ACC112 (cell line): ENCODE measurements at regions not wholly inside any gene's neighbourhood (a gene's known extent, or its start where the extent isn't known, plus 50 kb on each side); places are given as distances from the start of the nearest gene placed in this dataset.
"Not testable (repeated sequence)": the region's sequence is repeated elsewhere in the genome, so short reads cannot be mapped to it uniquely, and the experiment has no call there.

Experiments used
- H2AFZ ChIP-seq: fragments of 200-600 bp; sonication (generic); one replicate; pipeline ENCODE4 v1.6.0; 2017; ENCODE audit warnings: antibody characterized with exemption, low read length; ENCODE audit not compliant: unreplicated experiment
- H3K27ac ChIP-seq: fragments of 200-600 bp; sonication (generic); 2 replicates; pipeline ENCODE4 v1.5.1; 2014; ENCODE audit warnings: low read depth, mild to moderate bottlenecking, antibody characterized with exemption, low read length, moderate library complexity
- H3K27me3 ChIP-seq: fragments of 200-600 bp; sonication (generic); 2 replicates; pipeline ENCODE4 v1.6.1; 2014; ENCODE audit warnings: mild to moderate bottlenecking, antibody characterized with exemption, low read length, moderate library complexity, mixed read lengths; ENCODE audit not compliant: insufficient read depth
- H3K36me3 ChIP-seq: fragments of 200-600 bp; sonication (generic); 2 replicates; pipeline ENCODE4 v1.6.1; 2016; ENCODE audit warnings: mild to moderate bottlenecking, antibody characterized with exemption, low read length, moderate library complexity, mixed read lengths; ENCODE audit not compliant: insufficient read depth
- H3K4me1 ChIP-seq: fragments of 200-600 bp; sonication (generic); one replicate; pipeline ENCODE4 v1.6.1; 2016; ENCODE audit warnings: low read length, mixed read lengths; ENCODE audit not compliant: insufficient read depth, unreplicated experiment, control insufficient read depth
- H3K4me3 ChIP-seq: fragments of 200-600 bp; sonication (generic); 2 replicates; pipeline ENCODE4 v1.5.1; 2014; ENCODE audit warnings: mild to moderate bottlenecking, low read depth, low read length
- H3K79me2 ChIP-seq: fragments of 200-600 bp; sonication (generic); one replicate; pipeline ENCODE4 v1.6.0; 2016; ENCODE audit warnings: low read length; ENCODE audit not compliant: control insufficient read depth, unreplicated experiment, insufficient read depth

DNA sequence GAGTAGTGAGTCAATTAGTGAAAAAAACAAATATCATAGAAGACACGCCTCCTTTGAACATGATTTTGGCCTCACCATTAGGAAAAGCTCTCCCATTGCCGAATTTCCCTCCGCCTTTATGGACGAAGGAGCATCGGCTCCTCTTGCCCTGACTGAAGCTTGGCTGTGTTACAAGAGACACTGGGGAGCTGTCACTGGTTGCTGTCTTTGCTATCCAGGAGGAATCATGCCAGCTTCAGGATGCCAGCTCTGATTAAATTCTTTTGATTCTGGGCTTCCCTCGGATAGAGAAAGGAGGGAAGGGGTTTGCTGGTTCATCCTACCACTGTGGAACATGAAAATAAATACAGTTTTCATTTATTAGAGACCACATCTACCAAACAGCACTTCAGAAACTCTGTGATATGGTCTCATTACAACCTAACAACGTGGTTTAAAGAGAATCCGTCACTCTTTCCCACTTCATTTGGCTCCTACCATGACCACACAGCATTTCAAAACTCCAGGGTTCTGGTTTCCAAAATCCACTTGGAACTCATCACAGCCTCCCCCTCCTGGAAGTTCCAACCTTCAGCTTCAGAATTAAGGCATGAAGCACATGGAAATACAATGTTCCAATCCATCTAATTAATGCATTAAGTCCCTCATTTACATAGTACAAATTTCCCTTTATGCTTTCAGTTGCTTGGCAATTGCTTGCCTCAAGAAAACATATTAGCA is 446.0 kb downstream of the EFNB2 start:
- Histone ChIP-seq H3K79me2 (no peaks in the 10 kb centered on the region), H3K27me3 (no peaks in the 10 kb centered on the region), H3K36me3 (no peaks in the 10 kb centered on the region), H3K4me3 (no peak overlapping the region), H3K27ac (no peak overlapping the region), H3K4me1 (no peaks in the 10 kb centered on the region), H2AFZ (no peak overlapping the region)

DNA sequence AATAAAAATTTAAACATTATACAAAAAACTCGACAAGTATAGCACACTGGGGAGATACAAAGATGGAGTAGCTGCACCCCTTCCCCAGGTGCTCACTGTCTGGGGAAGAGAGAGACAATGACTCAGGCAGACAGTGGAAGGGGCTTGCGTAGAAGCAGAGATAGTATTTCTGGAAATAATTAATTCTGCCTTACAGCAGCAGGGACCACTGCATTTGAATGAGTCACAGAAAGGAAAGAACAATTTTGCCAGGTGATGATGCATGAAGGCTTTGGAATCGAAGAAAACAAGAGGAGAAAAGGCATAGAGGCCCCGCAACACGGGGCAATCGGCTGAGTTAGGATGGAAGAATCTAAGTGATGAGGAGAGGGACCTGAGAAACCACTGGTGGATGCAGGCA is 447.4 kb downstream of the EFNB2 start:
- no peaks in the 10 kb centered on the region for H3K36me3 ChIP-seq
- no peak overlapping the region for H3K4me3 ChIP-seq
- H3K27ac ChIP-seq, result no peak overlapping the region
- no peaks in the 10 kb centered on the region for H3K27me3 ChIP-seq
- H3K4me1 ChIP-seq, result no peaks in the 10 kb centered on the region
- no peak overlapping the region for H2AFZ ChIP-seq
- H3K79me2 ChIP-seq, result no peaks in the 10 kb centered on the region

DNA sequence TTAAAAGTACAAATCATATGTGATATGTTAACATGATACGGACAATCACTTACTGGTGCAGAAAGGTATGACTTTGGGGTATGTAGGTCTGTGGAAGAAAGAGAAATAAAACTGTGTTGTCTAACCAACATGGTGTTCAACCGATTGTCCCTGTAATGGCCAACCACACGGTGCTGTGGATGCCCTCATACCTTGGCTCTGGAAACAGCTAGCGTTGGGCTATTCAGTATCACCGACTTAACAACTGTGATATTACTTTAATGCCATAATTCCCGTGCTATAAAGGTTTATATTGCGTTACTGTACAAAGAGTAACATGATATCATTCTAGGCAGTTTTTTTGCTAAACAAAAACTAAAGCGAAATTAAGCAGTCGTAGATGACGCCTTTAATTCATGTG is 448.3 kb downstream of the EFNB2 start:
- H3K27me3 ChIP-seq, result no peaks in the 10 kb centered on the region
- no peak overlapping the region for H3K27ac ChIP-seq
- H3K79me2 ChIP-seq, result no peaks in the 10 kb centered on the region
- H3K4me3 ChIP-seq, result no peak overlapping the region
- no peaks in the 10 kb centered on the region for H3K4me1 ChIP-seq
- H3K36me3 ChIP-seq, result no peaks in the 10 kb centered on the region
- no peak overlapping the region for H2AFZ ChIP-seq

DNA sequence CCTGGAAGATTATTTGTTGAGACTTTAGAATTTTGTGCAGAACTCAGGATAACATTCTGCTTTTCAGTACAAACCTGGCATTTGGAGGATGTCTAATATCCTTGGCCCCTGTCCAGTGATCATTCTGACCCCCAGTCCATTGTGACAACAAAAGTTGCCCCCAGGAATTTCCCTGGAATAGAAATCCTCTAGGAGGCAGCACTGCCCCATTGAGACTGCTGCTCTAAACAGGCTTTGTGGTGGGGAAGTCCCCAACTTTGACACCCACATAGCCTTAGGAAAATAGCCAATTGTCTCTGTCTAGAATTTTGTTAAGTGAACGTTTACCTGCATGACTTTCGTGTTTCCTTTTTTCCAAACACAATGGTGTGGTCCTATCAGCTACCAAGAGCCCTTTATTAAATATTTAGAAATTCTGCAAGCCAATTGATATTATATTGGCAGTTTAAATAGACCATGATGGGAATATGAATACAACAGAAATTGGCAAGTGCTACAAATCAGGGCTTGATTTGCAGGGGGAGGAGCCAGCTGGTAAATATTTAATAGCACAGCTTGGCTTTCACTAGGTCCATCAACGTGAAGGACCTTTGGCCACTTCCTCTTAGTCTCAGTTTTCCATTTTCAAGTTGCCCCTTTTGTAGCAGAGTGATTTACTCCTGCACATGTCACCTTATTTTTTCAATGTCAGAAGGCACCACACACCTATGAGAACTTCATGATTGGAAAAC is 451.7 kb downstream of the EFNB2 start:
- Histone ChIP-seq H3K4me3 (no peak overlapping the region), H3K36me3 (no peaks in the 10 kb centered on the region), H3K27me3 (no peaks in the 10 kb centered on the region), H3K79me2 (no peaks in the 10 kb centered on the region), H3K4me1 (no peaks in the 10 kb centered on the region), H2AFZ (no peak overlapping the region), H3K27ac (no peak overlapping the region)

DNA sequence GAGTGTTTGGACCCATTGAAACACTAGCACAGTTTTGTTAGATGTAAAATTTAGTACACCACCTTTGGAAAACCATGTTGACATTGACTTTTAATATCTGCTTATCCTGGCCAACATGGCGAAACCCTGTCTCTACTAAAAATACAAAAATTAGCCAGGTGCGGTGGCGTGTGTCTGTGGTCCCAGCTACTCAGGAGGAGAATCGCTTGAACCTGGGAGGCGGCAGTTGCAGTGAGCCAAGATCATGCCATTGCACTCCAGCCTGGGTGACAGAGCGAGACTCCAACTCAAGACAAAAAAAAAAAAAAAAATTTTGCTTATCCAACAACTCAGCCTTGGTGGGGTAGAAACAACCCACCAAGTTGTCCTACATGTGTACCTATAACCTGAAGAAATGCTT is 454.2 kb downstream of the EFNB2 start:
- H3K4me1 ChIP-seq, H3K27me3 ChIP-seq, H3K4me3 ChIP-seq, H3K79me2 ChIP-seq, H3K36me3 ChIP-seq, H3K27ac ChIP-seq, H2AFZ ChIP-seq: not testable (repeated sequence)

DNA sequence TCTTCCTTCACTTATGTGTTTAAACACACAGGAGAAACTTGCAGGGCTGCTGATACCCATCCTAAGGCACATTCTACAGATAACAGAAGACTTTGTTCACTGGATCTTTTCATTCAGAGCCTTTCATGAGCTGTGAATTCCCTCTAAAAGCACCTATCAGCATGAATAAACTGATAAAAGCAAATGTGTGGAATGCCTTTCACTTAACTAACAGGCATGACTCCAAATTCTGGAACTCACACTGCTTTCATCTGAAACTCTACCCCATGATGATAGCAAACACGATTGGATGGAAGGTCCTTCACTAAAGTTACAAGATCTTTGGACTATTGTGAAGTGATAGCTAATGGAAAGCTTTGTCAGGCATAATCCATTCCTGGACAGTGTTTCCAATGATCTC is 457.3 kb downstream of the EFNB2 start:
- Histone ChIP-seq H3K4me3 (no peak overlapping the region), H3K27ac (no peak overlapping the region), H2AFZ (no peak overlapping the region), H3K79me2 (no peaks in the 10 kb centered on the region), H3K4me1 (no peaks in the 10 kb centered on the region), H3K27me3 (0 out of 2 replicates have a peak, but pooled peaks cover 3% of the 10 kb centered on the region), H3K36me3 (no peaks in the 10 kb centered on the region)

DNA sequence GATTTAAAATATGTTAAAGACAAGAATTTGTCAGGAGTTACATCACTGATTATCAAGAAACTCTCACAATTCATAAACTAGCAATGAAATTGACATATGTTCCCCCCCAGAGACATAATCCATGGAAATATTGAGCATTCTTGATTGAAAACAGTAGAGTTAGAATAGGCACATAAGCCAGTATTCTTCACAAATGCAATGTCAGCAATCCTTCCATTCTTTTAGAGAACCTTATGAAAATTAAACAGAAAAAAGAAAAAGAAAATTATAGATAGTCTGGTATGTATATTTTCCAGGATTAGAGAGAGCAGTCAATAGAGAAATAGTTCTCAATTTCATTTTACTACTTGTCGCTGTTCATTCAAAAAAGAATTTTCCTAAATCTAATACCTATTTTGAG is 458.4 kb downstream of the EFNB2 start:
- Histone ChIP-seq H3K4me3 (no peak overlapping the region), H3K4me1 (no peaks in the 10 kb centered on the region), H3K36me3 (no peaks in the 10 kb centered on the region), H3K79me2 (no peaks in the 10 kb centered on the region), H3K27me3 (0 out of 2 replicates have a peak, but pooled peaks cover 3% of the 10 kb centered on the region), H2AFZ (no peak overlapping the region), H3K27ac (no peak overlapping the region)

DNA sequence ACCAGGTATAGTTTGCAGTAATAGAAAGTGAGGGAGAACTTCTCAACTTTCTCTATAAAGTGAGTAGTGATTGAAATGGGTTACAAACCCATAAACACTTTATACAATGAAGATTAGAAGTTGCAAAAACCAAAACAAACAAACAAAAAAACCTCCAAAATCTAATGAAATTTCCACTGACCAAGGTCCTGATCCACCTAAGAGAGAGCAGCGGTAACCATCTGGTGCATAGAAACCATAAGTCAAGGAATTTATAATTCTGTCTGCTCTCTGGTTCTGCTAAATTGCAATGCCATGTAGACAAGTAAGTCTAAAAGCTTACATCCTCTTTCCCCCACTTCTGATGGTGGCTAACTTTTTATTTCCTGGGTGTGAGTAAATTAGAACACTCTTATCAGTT is 463.4 kb downstream of the EFNB2 start:
- Histone ChIP-seq H3K79me2 (no peaks in the 10 kb centered on the region), H2AFZ (no peak overlapping the region), H3K27ac (no peak overlapping the region), H3K4me3 (no peak overlapping the region), H3K4me1 (no peaks in the 10 kb centered on the region), H3K36me3 (no peaks in the 10 kb centered on the region), H3K27me3 (0 out of 2 replicates have a peak, but pooled peaks cover 3% of the 10 kb centered on the region)

DNA sequence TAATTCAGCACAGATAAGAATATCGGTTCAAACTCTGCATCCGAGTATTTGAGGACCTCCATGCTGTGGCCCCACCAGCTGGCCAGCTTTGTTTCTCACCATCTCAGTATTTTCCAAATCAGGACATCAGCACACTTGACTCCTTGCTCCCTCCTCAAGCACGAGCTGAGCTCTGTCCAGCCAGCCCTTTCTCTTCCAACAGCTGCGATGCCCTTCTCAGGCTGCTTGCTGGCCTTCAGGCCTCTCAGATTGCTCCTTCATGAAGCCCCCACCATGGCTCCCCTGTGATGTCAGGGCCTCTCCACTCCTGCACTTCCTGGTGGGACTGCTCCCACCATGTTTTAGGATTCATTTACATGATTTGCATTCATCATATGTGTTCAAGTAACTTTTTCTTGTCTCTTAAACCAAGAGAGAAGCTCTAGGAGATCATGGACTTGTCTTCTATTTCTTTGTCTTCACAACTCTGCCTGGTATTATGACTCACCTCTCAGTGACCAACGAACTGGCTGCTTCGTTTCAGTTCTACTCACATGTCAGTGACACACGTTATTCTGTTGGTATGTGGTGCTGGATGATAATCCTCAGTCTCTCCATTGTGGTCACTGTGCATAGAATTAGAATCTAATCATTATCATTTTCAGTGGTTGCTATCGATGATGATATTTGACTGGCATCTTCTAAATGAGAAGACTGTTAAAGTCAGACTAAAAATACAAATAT is 471.7 kb downstream of the EFNB2 start:
- Histone ChIP-seq H3K36me3 (no peaks in the 10 kb centered on the region), H2AFZ (no peak overlapping the region), H3K4me1 (no peaks in the 10 kb centered on the region), H3K4me3 (no peak overlapping the region), H3K27me3 (no peaks in the 10 kb centered on the region), H3K27ac (no peak overlapping the region), H3K79me2 (no peaks in the 10 kb centered on the region)

DNA sequence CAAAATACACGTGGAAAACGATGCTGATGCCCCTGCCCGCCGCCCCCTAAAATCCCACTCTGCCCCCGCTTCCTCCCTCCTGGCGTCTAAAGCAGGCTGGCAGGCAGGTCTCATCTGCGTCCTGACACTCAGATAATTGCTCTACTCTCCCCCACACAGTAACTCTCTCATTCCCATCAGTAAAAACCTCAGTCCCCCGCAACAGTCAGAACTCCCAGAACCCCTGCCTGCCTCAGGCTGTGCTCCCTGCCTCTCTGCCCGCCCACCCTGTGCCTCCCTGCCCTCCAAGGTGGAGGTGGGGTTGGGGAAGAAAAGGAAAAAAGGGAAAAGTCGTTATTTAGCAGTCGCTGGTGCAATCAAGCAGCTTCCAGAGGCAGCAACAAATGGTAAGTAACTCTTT is 473.7 kb downstream of the EFNB2 start:
- Histone ChIP-seq H2AFZ (no peak overlapping the region), H3K27me3 (no peaks in the 10 kb centered on the region), H3K4me1 (no peaks in the 10 kb centered on the region), H3K79me2 (no peaks in the 10 kb centered on the region), H3K27ac (no peak overlapping the region), H3K4me3 (no peak overlapping the region), H3K36me3 (no peaks in the 10 kb centered on the region)
